HCT116 (cell line): ENCODE measurements at regions not wholly inside any gene's neighbourhood (a gene's known extent, or its start where the extent isn't known, plus 50 kb on each side); places are given as distances from the start of the nearest gene placed in this dataset.

Source experiments
- POLR2A ChIP-seq: IDR thresholded peaks from 2 replicates; pipeline ENCODE4 v1.7.0; 2011; ENCODE audit warnings: borderline replicate concordance; ENCODE audit not compliant: insufficient read depth, insufficient read length; ENCODE audit errors: extremely low read depth
- POLR2AphosphoS5 ChIP-seq: IDR thresholded peaks from 2 replicates; pipeline ENCODE4 v1.6.1; 2011; ENCODE audit warnings: mild to moderate bottlenecking, low read depth, low read length, moderate library complexity
- TF ChIP-seq, protein P1 (sequence below), 3 experiments: fragments of 200-600 bp in 1 of 3; sonication (generic) in 1 of 3; IDR thresholded peaks in 2 of 3; conservative IDR thresholded peaks in 1 of 3; 2 replicates each; pipeline ENCODE4 v1.5.1; 2012 to 2017; ENCODE audit warnings: low read depth in 2 of 3, low read length in 2 of 3, antibody characterized with exemption in 1 of 3, borderline replicate concordance in 1 of 3, control low read depth in 1 of 3, mild to moderate bottlenecking in 1 of 3, mixed read lengths in 1 of 3, mixed run types in 1 of 3, moderate library complexity in 1 of 3; ENCODE audit not compliant: insufficient read depth in 1 of 3
- TF ChIP-seq, protein P2 (sequence below): IDR thresholded peaks from 2 replicates; pipeline ENCODE4 v1.6.1; 2012; ENCODE audit warnings: low read depth

DNA sequence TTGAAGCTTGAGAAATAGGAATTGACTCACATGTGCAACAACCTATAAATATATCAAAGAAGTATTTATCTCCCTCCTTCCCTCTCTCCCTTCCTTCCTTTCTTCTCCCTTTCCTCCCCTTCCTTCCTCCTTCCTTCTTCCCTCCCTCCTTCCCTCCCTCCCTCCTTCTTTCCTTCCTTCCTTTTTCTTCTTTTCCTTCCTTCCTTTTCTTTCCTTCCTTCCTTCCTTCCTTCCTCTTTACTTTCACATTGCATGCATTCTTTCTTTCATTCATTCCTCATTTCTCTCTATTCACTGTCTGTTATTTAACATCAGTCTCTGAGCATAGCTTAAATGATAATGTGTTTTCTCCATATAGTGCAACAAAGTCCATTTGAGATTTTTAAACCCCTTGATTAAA, 214.2 kb downstream of the CHRM3 start:
- TF ChIP-seq, protein P1, sequence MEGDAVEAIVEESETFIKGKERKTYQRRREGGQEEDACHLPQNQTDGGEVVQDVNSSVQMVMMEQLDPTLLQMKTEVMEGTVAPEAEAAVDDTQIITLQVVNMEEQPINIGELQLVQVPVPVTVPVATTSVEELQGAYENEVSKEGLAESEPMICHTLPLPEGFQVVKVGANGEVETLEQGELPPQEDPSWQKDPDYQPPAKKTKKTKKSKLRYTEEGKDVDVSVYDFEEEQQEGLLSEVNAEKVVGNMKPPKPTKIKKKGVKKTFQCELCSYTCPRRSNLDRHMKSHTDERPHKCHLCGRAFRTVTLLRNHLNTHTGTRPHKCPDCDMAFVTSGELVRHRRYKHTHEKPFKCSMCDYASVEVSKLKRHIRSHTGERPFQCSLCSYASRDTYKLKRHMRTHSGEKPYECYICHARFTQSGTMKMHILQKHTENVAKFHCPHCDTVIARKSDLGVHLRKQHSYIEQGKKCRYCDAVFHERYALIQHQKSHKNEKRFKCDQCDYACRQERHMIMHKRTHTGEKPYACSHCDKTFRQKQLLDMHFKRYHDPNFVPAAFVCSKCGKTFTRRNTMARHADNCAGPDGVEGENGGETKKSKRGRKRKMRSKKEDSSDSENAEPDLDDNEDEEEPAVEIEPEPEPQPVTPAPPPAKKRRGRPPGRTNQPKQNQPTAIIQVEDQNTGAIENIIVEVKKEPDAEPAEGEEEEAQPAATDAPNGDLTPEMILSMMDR (IDR thresholded peaks at IDR 0.05 in 2 of 3, conservative IDR thresholded peaks at IDR 0.05 in 1 of 3; ENCODE audit: borderline replicate concordance in 1 of 3, insufficient read depth in 1 of 3, low read depth in 2 of 3, low read length in 2 of 3), result no peak
- TF ChIP-seq, protein P2, sequence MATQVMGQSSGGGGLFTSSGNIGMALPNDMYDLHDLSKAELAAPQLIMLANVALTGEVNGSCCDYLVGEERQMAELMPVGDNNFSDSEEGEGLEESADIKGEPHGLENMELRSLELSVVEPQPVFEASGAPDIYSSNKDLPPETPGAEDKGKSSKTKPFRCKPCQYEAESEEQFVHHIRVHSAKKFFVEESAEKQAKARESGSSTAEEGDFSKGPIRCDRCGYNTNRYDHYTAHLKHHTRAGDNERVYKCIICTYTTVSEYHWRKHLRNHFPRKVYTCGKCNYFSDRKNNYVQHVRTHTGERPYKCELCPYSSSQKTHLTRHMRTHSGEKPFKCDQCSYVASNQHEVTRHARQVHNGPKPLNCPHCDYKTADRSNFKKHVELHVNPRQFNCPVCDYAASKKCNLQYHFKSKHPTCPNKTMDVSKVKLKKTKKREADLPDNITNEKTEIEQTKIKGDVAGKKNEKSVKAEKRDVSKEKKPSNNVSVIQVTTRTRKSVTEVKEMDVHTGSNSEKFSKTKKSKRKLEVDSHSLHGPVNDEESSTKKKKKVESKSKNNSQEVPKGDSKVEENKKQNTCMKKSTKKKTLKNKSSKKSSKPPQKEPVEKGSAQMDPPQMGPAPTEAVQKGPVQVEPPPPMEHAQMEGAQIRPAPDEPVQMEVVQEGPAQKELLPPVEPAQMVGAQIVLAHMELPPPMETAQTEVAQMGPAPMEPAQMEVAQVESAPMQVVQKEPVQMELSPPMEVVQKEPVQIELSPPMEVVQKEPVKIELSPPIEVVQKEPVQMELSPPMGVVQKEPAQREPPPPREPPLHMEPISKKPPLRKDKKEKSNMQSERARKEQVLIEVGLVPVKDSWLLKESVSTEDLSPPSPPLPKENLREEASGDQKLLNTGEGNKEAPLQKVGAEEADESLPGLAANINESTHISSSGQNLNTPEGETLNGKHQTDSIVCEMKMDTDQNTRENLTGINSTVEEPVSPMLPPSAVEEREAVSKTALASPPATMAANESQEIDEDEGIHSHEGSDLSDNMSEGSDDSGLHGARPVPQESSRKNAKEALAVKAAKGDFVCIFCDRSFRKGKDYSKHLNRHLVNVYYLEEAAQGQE, result no peak
- TF ChIP-seq POLR2A (no peak), POLR2AphosphoS5 (no peak)
